ENCODE measurements at regions not wholly inside any gene's neighbourhood (a gene's known extent, or its start where the extent isn't known, plus 50 kb on each side); places are given as distances from the start of the nearest gene placed in this dataset.

DNA sequence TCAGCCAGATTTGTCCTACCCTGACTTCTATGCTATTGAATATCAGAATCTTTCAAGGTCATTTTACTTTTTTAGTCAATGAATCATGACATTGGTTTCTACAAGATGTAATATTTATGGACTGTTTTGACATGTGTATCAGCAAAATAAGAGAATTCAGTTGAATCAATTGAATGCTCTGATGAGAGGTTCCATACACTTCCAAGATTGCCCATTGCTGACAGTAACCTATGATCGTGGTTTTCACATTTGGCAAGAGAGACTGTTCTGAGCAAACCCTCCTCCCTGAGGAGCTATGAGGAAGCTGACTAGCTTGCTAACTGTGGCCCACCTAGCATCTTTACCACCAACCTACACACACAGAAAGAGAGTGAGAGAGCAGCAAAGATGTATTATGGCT lies 56.7 kb upstream of the FST start:
- no peak for TF ChIP-seq CTCF (IDR thresholded peaks at IDR 0.05)
- TF ChIP-seq POLR2A (IDR thresholded peaks at IDR 0.05) = no peak
